ENCODE measurements at regions not wholly inside any gene's neighbourhood (a gene's known extent, or its start where the extent isn't known, plus 50 kb on each side); places are given as distances from the start of the nearest gene placed in this dataset.

GRCh38 chr1:104468282-104468681, 718.6 kb downstream of the AMY1C start:
- Mint-ChIP-seq H3K4me3 (ENCODE audit: unreplicated experiment) (no peak overlapping the region), H3K9me3 (ENCODE audit: unreplicated experiment) (peaks cover 4% of the 10 kb centered on the region), H3K36me3 (ENCODE audit: insufficient read depth, unreplicated experiment) (no peaks in the 10 kb centered on the region), H3K4me1 (ENCODE audit: insufficient read depth, unreplicated experiment) (no peaks in the 10 kb centered on the region), H3K27ac (ENCODE audit: low read depth, unreplicated experiment) (no peak overlapping the region), H3K27me3 (ENCODE audit: insufficient read depth, unreplicated experiment) (no peaks in the 10 kb centered on the region)
- BruUV-seq (replicated peaks): no TSS peak
- ChIA-PET CTCF (interaction anchor here (1.1 kb wide), 1 partner anchor 8 kb away, joined by 3 read pairs; no protein-coding TSS in a partner anchor), POLR2A (no interaction called here)
- intact Hi-C loops (cut with micrococcal nuclease): no loop called here
- no peak for TF ChIP-seq CTCF (IDR thresholded peaks at IDR 0.05; ENCODE audit: unreplicated experiment)
- DNase-seq (ENCODE audit: unreplicated experiment): no peak

GRCh38 chr1:104476126-104476525, 726.4 kb downstream of the AMY1C start:
- no peaks in the 10 kb centered on the region for H3K9me3 Mint-ChIP-seq (ENCODE audit: unreplicated experiment)
- TF ChIP-seq CTCF (IDR thresholded peaks at IDR 0.05; ENCODE audit: unreplicated experiment): no peak
- no peak overlapping the region for H3K27ac Mint-ChIP-seq (ENCODE audit: low read depth, unreplicated experiment)
- POLR2A ChIA-PET: no interaction called here
- no peaks in the 10 kb centered on the region for H3K27me3 Mint-ChIP-seq (ENCODE audit: insufficient read depth, unreplicated experiment)
- DNase-seq (ENCODE audit: unreplicated experiment): no peak
- intact Hi-C loops (cut with micrococcal nuclease): no loop called here
- CTCF ChIA-PET: no interaction called here
- H3K4me3 Mint-ChIP-seq (ENCODE audit: unreplicated experiment): no peak overlapping the region
- no peaks in the 10 kb centered on the region for H3K36me3 Mint-ChIP-seq (ENCODE audit: insufficient read depth, unreplicated experiment)
- BruUV-seq (replicated peaks): no TSS peak
- H3K4me1 Mint-ChIP-seq (ENCODE audit: insufficient read depth, unreplicated experiment): peaks cover 5% of the 10 kb centered on the region

- intact Hi-C loops (cut with micrococcal nuclease): no loop called here
- CTCF ChIA-PET: no interaction called here
Observed at GRCh38 chr1:104488296-104489015, 738.8 kb downstream of the AMY1C start.

More at GRCh38 chr1:104488296-104489015, 738.8 kb downstream of the AMY1C start:
- no peak for TF ChIP-seq CTCF (IDR thresholded peaks at IDR 0.05; ENCODE audit: unreplicated experiment)
- Mint-ChIP-seq H3K4me1 (ENCODE audit: insufficient read depth, unreplicated experiment) (no peaks in the 10 kb centered on the region), H3K9me3 (ENCODE audit: unreplicated experiment) (no peaks in the 10 kb centered on the region), H3K36me3 (ENCODE audit: insufficient read depth, unreplicated experiment) (no peaks in the 10 kb centered on the region), H3K4me3 (ENCODE audit: unreplicated experiment) (no peak overlapping the region), H3K27ac (ENCODE audit: low read depth, unreplicated experiment) (no peak overlapping the region), H3K27me3 (ENCODE audit: insufficient read depth, unreplicated experiment) (no peaks in the 10 kb centered on the region)
- BruUV-seq (replicated peaks): no TSS peak
- no peak for DNase-seq (ENCODE audit: unreplicated experiment)
- POLR2A ChIA-PET: no interaction called here

Measured in MCF 10A (cell line).